ENCODE measurements at regions not wholly inside any gene's neighbourhood (a gene's known extent, or its start where the extent isn't known, plus 50 kb on each side); places are given as distances from the start of the nearest gene placed in this dataset.

DNA sequence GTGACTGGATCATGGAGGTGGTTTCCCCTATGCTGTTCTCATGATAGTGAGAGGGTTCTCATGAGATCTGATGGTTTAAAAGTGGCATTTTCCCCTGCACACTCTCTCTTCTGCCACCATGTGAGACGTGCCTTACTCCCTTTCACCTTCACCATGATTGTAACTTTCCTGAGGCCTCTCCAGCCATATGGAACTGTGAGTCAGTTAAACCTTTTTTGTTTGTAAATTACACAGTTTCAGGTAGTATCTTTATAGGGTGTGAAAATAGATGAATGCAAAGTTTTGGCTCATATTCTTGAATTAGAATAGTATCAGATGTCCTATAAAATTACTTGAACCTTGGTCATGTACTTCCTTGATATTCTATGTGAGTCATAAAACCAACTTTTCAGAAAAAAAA lies 252.1 kb upstream of the TMEM229A start (continued):
- TF ChIP-seq, protein P1, sequence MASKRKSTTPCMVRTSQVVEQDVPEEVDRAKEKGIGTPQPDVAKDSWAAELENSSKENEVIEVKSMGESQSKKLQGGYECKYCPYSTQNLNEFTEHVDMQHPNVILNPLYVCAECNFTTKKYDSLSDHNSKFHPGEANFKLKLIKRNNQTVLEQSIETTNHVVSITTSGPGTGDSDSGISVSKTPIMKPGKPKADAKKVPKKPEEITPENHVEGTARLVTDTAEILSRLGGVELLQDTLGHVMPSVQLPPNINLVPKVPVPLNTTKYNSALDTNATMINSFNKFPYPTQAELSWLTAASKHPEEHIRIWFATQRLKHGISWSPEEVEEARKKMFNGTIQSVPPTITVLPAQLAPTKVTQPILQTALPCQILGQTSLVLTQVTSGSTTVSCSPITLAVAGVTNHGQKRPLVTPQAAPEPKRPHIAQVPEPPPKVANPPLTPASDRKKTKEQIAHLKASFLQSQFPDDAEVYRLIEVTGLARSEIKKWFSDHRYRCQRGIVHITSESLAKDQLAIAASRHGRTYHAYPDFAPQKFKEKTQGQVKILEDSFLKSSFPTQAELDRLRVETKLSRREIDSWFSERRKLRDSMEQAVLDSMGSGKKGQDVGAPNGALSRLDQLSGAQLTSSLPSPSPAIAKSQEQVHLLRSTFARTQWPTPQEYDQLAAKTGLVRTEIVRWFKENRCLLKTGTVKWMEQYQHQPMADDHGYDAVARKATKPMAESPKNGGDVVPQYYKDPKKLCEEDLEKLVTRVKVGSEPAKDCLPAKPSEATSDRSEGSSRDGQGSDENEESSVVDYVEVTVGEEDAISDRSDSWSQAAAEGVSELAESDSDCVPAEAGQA (IDR thresholded peaks at IDR 0.05; ENCODE audit: low read depth), result no peak
- TF ChIP-seq, protein P1 (CRISPR knock-in tag; IDR thresholded peaks at IDR 0.05; ENCODE audit: borderline replicate concordance), result no peak
- TF ChIP-seq, protein P2, sequence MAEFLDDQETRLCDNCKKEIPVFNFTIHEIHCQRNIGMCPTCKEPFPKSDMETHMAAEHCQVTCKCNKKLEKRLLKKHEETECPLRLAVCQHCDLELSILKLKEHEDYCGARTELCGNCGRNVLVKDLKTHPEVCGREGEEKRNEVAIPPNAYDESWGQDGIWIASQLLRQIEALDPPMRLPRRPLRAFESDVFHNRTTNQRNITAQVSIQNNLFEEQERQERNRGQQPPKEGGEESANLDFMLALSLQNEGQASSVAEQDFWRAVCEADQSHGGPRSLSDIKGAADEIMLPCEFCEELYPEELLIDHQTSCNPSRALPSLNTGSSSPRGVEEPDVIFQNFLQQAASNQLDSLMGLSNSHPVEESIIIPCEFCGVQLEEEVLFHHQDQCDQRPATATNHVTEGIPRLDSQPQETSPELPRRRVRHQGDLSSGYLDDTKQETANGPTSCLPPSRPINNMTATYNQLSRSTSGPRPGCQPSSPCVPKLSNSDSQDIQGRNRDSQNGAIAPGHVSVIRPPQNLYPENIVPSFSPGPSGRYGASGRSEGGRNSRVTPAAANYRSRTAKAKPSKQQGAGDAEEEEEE (CRISPR knock-in tag; IDR thresholded peaks at IDR 0.05; ENCODE audit: borderline replicate concordance), result no peak
- TF ChIP-seq ZNF253 (CRISPR knock-in tag; IDR thresholded peaks at IDR 0.05; ENCODE audit: borderline replicate concordance), result no peak
- no peak for TF ChIP-seq ZNF768 (CRISPR knock-in tag; IDR thresholded peaks at IDR 0.05)
- no peak for TF ChIP-seq MEIS2 (CRISPR knock-in tag; IDR thresholded peaks at IDR 0.05)
- no peak for TF ChIP-seq DPF2 (CRISPR knock-in tag; IDR thresholded peaks at IDR 0.05; ENCODE audit: borderline replicate concordance, low read depth)
- TF ChIP-seq, protein P3, sequence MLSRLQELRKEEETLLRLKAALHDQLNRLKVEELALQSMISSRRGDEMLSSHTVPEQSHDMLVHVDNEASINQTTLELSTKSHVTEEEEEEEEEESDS (CRISPR knock-in tag; IDR thresholded peaks at IDR 0.05; ENCODE audit: borderline replicate concordance), result no peak
